ENCODE measurements at regions not wholly inside any gene's neighbourhood (a gene's known extent, or its start where the extent isn't known, plus 50 kb on each side); places are given as distances from the start of the nearest gene placed in this dataset.

DNA sequence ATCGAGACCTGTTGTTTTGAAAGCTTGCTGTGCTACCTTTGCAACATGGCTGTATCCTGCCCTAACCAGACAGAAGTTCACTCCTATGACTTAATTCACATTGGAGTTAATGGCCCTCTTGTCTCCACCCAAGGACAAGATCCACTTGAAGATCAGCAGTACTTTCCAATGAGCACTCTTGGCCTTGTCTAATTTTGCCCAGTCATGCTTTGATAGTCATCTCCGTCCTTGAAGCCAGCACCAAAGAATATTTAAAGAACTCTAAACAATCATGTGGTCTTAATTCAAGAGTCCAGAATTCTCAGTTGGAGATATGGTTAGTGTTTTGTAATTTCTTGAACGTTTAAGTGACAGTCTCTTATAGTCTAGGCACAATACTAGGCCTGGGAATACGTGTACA lies 775.6 kb upstream of the EEF2KMT start:
- Histone ChIP-seq H3K27ac (ENCODE audit: low read depth, low read length) (no peak overlapping the region), H3K27me3 (ENCODE audit: control insufficient read depth, insufficient read depth, low read length) (no peaks in the 10 kb centered on the region), H3K9me3 (ENCODE audit: control insufficient read depth, insufficient read depth, low read length) (peaks cover 24% of the 10 kb centered on the region), H3K4me3 (ENCODE audit: low read depth, low read length) (no peak overlapping the region)
- DNase-seq (ENCODE audit: low read depth, low spot score), result no peak
- POLR2A ChIA-PET, result no interaction called here
- no peak for TF ChIP-seq CTCF (IDR thresholded peaks at IDR 0.05; ENCODE audit: low read depth, low read length)
- CTCF ChIA-PET, result no interaction called here

DNA sequence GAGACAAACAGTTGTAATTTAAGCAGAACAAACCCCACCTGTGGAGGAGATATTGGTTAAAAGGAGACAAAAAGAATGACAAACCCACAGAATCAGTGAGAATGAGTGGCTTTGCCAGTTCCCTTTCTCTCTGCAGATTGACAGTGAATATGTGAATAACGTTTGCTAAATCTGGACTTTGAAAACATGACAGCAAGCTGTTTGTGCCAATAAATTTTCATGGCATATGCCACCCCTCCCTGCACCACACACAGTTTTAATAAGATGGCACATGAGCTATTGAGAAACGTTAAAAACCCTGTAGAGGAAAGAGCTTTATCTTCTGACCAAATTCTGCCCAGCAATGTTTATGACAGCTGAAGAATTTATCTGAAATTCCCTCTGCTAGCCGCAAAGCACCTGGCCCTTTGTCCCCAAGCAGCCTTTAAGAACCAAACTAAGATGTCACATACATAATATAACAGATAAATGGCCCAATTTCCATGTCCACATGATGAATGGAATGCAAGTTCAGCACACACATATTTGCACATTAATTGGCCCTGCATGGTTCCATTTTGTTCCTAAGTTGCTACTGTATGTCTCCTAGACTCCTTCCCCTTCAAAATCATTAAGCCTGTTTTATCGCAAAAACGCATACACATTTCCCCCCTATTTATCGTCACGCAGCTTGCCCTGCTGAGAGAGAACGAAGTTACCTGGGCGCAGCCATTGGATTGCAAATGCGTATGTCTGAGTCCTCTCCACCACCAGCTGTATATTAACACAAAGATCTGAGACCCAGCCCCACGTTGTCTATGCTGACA lies 773.5 kb upstream of the EEF2KMT start:
- Histone ChIP-seq H3K9me3 (ENCODE audit: control insufficient read depth, insufficient read depth, low read length) (peaks cover 17% of the 10 kb centered on the region), H3K4me3 (ENCODE audit: low read depth, low read length) (no peak overlapping the region), H3K27ac (ENCODE audit: low read depth, low read length) (no peak overlapping the region), H3K27me3 (ENCODE audit: control insufficient read depth, insufficient read depth, low read length) (no peaks in the 10 kb centered on the region)
- DNase-seq (ENCODE audit: low read depth, low spot score), result no peak
- ChIA-PET POLR2A (no interaction called here), CTCF (no interaction called here)
- no peak for TF ChIP-seq CTCF (IDR thresholded peaks at IDR 0.05; ENCODE audit: low read depth, low read length)

- CTCF ChIA-PET, result no interaction called here
- no peak overlapping the region for H3K4me3 ChIP-seq (ENCODE audit: low read depth, low read length)
Measured at GRCh38 chr16:5867250-5867649, 769.7 kb upstream of the EEF2KMT start.

GRCh38 chr16:5865236-5865635 lies 767.6 kb upstream of the EEF2KMT start:
- CTCF ChIA-PET, result no interaction called here

More at GRCh38 chr16:5867250-5867649, 769.7 kb upstream of the EEF2KMT start:
- H3K27ac ChIP-seq (ENCODE audit: low read depth, low read length), result no peak overlapping the region
- TF ChIP-seq CTCF (IDR thresholded peaks at IDR 0.05; ENCODE audit: low read depth, low read length), result no peak
- no peaks in the 10 kb centered on the region for H3K27me3 ChIP-seq (ENCODE audit: control insufficient read depth, insufficient read depth, low read length)
- POLR2A ChIA-PET, result no interaction called here
- H3K9me3 ChIP-seq (ENCODE audit: control insufficient read depth, insufficient read depth, low read length), result peaks cover 28% of the 10 kb centered on the region
- DNase-seq (ENCODE audit: low read depth, low spot score), result no peak

More at GRCh38 chr16:5865236-5865635, 767.6 kb upstream of the EEF2KMT start:
- H3K27me3 ChIP-seq (ENCODE audit: control insufficient read depth, insufficient read depth, low read length), result no peaks in the 10 kb centered on the region
- no peak for DNase-seq (ENCODE audit: low read depth, low spot score)
- no peak overlapping the region for H3K27ac ChIP-seq (ENCODE audit: low read depth, low read length)
- H3K4me3 ChIP-seq (ENCODE audit: low read depth, low read length), result no peak overlapping the region
- POLR2A ChIA-PET, result no interaction called here
- TF ChIP-seq CTCF (IDR thresholded peaks at IDR 0.05; ENCODE audit: low read depth, low read length), result no peak
- H3K9me3 ChIP-seq (ENCODE audit: control insufficient read depth, insufficient read depth, low read length), result peaks cover 45% of the 10 kb centered on the region
